ENCODE measurements at regions not wholly inside any gene's neighbourhood (a gene's known extent, or its start where the extent isn't known, plus 50 kb on each side); places are given as distances from the start of the nearest gene placed in this dataset.

- TF ChIP-seq, protein P1, sequence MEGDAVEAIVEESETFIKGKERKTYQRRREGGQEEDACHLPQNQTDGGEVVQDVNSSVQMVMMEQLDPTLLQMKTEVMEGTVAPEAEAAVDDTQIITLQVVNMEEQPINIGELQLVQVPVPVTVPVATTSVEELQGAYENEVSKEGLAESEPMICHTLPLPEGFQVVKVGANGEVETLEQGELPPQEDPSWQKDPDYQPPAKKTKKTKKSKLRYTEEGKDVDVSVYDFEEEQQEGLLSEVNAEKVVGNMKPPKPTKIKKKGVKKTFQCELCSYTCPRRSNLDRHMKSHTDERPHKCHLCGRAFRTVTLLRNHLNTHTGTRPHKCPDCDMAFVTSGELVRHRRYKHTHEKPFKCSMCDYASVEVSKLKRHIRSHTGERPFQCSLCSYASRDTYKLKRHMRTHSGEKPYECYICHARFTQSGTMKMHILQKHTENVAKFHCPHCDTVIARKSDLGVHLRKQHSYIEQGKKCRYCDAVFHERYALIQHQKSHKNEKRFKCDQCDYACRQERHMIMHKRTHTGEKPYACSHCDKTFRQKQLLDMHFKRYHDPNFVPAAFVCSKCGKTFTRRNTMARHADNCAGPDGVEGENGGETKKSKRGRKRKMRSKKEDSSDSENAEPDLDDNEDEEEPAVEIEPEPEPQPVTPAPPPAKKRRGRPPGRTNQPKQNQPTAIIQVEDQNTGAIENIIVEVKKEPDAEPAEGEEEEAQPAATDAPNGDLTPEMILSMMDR (IDR thresholded peaks at IDR 0.05; ENCODE audit: insufficient read depth, low read length, poor library complexity, severe bottlenecking), result no peak
- Histone ChIP-seq H3K27me3 (replicated peaks; ENCODE audit: control insufficient read depth, insufficient read depth, low read length) (no peaks in the 10 kb centered on the region), H3K36me3 (ENCODE audit: control insufficient read depth, insufficient read depth, low read length) (no peaks in the 10 kb centered on the region), H3K4me3 (replicated peaks; ENCODE audit: low read depth, low read length) (no peak overlapping the region)
- no peak for DNase-seq (ENCODE audit: extremely low read depth, insufficient read length)
Measured at GRCh38 chr20:21936261-21936660, 230.8 kb downstream of the PAX1 start.

GRCh38 chr20:21933526-21933925 is 228.1 kb downstream of the PAX1 start:
- no peak for DNase-seq (ENCODE audit: extremely low read depth, insufficient read length)
- Histone ChIP-seq H3K27me3 (replicated peaks; ENCODE audit: control insufficient read depth, insufficient read depth, low read length) (no peaks in the 10 kb centered on the region), H3K36me3 (ENCODE audit: control insufficient read depth, insufficient read depth, low read length) (no peaks in the 10 kb centered on the region), H3K4me3 (replicated peaks; ENCODE audit: low read depth, low read length) (no peak overlapping the region)
- TF ChIP-seq, protein P1 (IDR thresholded peaks at IDR 0.05; ENCODE audit: insufficient read depth, low read length, poor library complexity, severe bottlenecking), result no peak

DNA sequence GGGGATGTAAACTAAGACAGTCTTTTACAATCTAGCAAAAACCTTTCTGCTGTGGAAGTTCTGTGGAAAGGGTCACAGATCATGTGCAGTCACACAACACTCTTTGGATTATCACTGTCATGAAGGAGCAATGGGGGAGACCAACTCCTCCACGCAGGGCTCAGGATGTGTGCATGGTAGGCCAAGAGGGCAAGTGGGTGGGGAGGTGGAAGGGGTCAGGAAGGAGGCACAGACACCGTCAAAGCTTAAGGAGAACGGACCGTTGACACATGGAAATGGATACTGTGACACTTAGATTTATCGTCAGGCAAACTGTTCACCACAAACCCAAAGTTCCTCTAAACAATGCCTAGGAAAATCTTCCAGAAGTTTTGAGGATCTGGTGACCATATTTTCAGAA is 215.8 kb downstream of the PAX1 start:
- TF ChIP-seq, protein P1 (IDR thresholded peaks at IDR 0.05; ENCODE audit: insufficient read depth, low read length, poor library complexity, severe bottlenecking), result no peak

DNA sequence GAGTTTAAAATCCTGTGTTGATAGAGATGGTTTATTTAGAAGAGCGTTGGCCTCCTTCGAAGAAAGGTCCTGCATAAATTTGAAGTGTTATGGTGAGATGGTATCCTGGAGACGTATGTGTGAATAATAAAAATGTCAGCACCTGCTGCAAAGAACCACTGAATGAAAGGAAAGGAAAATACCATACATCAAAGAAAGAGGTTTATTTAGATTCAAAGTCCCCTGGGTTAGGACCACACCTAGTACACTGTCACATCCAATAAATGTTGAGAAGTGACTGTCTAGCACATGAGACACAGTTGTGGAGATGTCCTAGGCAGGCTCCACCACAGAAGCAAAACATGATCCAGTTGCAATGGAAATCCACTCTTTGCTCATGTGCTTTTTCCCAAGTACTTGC is 214.7 kb downstream of the PAX1 start:
- H3K27me3 ChIP-seq (replicated peaks; ENCODE audit: control insufficient read depth, insufficient read depth, low read length), result no peaks in the 10 kb centered on the region
- DNase-seq (ENCODE audit: extremely low read depth, insufficient read length), result no peak
- TF ChIP-seq, protein P1 (IDR thresholded peaks at IDR 0.05; ENCODE audit: insufficient read depth, low read length, poor library complexity, severe bottlenecking), result no peak
- no peak overlapping the region for H3K4me3 ChIP-seq (replicated peaks; ENCODE audit: low read depth, low read length)
- no peaks in the 10 kb centered on the region for H3K36me3 ChIP-seq (ENCODE audit: control insufficient read depth, insufficient read depth, low read length)

More for the DNA sequence above, 215.8 kb downstream of the PAX1 start:
- Histone ChIP-seq H3K27me3 (replicated peaks; ENCODE audit: control insufficient read depth, insufficient read depth, low read length) (no peaks in the 10 kb centered on the region), H3K36me3 (ENCODE audit: control insufficient read depth, insufficient read depth, low read length) (no peaks in the 10 kb centered on the region), H3K4me3 (replicated peaks; ENCODE audit: low read depth, low read length) (no peak overlapping the region)
- no peak for DNase-seq (ENCODE audit: extremely low read depth, insufficient read length)

GRCh38 chr20:21918398-21918797 is 212.9 kb downstream of the PAX1 start:
- H3K36me3 ChIP-seq (ENCODE audit: control insufficient read depth, insufficient read depth, low read length), result no peaks in the 10 kb centered on the region
- DNase-seq (ENCODE audit: extremely low read depth, insufficient read length), result no peak
- TF ChIP-seq, protein P1 (IDR thresholded peaks at IDR 0.05; ENCODE audit: insufficient read depth, low read length, poor library complexity, severe bottlenecking), result no peak
- no peak overlapping the region for H3K4me3 ChIP-seq (replicated peaks; ENCODE audit: low read depth, low read length)
- H3K27me3 ChIP-seq (replicated peaks; ENCODE audit: control insufficient read depth, insufficient read depth, low read length), result no peaks in the 10 kb centered on the region

DNA sequence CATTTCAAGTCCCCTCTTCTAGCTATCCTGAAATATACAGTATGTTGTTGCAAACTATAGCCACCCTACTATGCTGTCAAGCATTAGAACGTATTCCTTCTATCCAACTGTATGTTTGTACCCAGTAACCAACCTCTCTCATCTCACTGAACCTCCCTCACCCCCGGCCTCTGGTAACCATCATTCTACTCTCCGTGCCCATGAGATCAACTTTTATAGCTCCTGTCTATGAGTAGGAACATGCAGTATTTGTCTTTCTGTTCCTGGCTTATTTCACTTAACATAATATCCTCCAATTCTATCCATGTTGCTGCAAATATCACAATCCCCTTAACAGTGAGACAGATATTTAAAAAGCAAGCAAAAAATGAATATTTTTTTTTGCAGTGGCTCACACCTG is 196.9 kb downstream of the PAX1 start:
- no peak overlapping the region for H3K4me3 ChIP-seq (replicated peaks; ENCODE audit: low read depth, low read length)
- TF ChIP-seq, protein P1 (IDR thresholded peaks at IDR 0.05; ENCODE audit: insufficient read depth, low read length, poor library complexity, severe bottlenecking), result no peak
- no peaks in the 10 kb centered on the region for H3K27me3 ChIP-seq (replicated peaks; ENCODE audit: control insufficient read depth, insufficient read depth, low read length)
- H3K36me3 ChIP-seq (ENCODE audit: control insufficient read depth, insufficient read depth, low read length), result no peaks in the 10 kb centered on the region
- DNase-seq (ENCODE audit: extremely low read depth, insufficient read length), result no peak

All from GM06990 (cell line).